GM18861 (cell line): ENCODE measurements at regions not wholly inside any gene's neighbourhood (a gene's known extent, or its start where the extent isn't known, plus 50 kb on each side); places are given as distances from the start of the nearest gene placed in this dataset.

ENCODE experiments used
- ATAC-seq: cut with Tn5 transposase; IDR thresholded peaks from one replicate; pipeline ENCODE4 v1.9.1; 2021; ENCODE audit not compliant: unreplicated experiment

- ATAC-seq = no peak
Observed at GRCh38 chr19:5218963-5219530, 121.6 kb downstream of the PTPRS start.

- ATAC-seq = no peak
Observed at GRCh38 chr19:5218255-5218855, 122.3 kb downstream of the PTPRS start.

- no peak for ATAC-seq
Observed at GRCh38 chr19:5217171-5217570, 123.4 kb downstream of the PTPRS start.

GRCh38 chr19:5216141-5216847 is 124.3 kb downstream of the PTPRS start:
- no peak for ATAC-seq

GRCh38 chr19:5215431-5215830 is 125.2 kb downstream of the PTPRS start:
- ATAC-seq = no peak

GRCh38 chr19:5214902-5215301 is 125.7 kb downstream of the PTPRS start:
- no peak for ATAC-seq

GRCh38 chr19:5214371-5214770 is 126.2 kb downstream of the PTPRS start:
- no peak for ATAC-seq

- ATAC-seq = no peak
Observed at GRCh38 chr19:5213667-5214066, 126.9 kb downstream of the PTPRS start.

GRCh38 chr19:5212101-5212500 is 128.5 kb downstream of the PTPRS start:
- no peak for ATAC-seq

- ATAC-seq = no peak
Observed at GRCh38 chr19:5211217-5211822, 129.3 kb downstream of the PTPRS start.

- no peak for ATAC-seq
Observed at GRCh38 chr19:5210556-5210955, 130.1 kb downstream of the PTPRS start.

- no peak for ATAC-seq
Observed at GRCh38 chr19:5207806-5208205, 132.8 kb downstream of the PTPRS start.

GRCh38 chr19:5206751-5207075 is 133.9 kb downstream of the PTPRS start:
- no peak for ATAC-seq

GRCh38 chr19:5205937-5206750 is 134.5 kb downstream of the PTPRS start:
- no peak for ATAC-seq

GRCh38 chr19:5205381-5205780 is 135.2 kb downstream of the PTPRS start:
- no peak for ATAC-seq

GRCh38 chr19:5204212-5204611 is 136.4 kb downstream of the PTPRS start:
- no peak for ATAC-seq
